SU-DHL-6 (cell line): ENCODE measurements at regions not wholly inside any gene's neighbourhood (a gene's known extent, or its start where the extent isn't known, plus 50 kb on each side); places are given as distances from the start of the nearest gene placed in this dataset.
"Not testable (repeated sequence)": the region's sequence is repeated elsewhere in the genome, so short reads cannot be mapped to it uniquely, and the experiment has no call there.

ENCODE experiments used
- H2AFZ ChIP-seq: fragments of 200-600 bp; sonication (generic); 2 replicates; pipeline ENCODE4 v1.6.1; 2014; ENCODE audit warnings: low read depth, mild to moderate bottlenecking, moderate library complexity, mixed read lengths, antibody characterized with exemption, low read length; ENCODE audit not compliant: severe bottlenecking
- H3F3A ChIP-seq: fragments of 200-600 bp; shearing (Covaris generic); 2 replicates; pipeline ENCODE4 v1.6.0; 2016; ENCODE audit warnings: antibody characterized with exemption, mild to moderate bottlenecking; ENCODE audit not compliant: insufficient read depth
- H3K27ac ChIP-seq: fragments of 200-600 bp; sonication (generic); 2 replicates; pipeline ENCODE4 v1.5.1; 2016; ENCODE audit warnings: low read depth, mild to moderate bottlenecking, low read length, moderate library complexity, mixed read lengths
- H3K27me3 ChIP-seq: fragments of 200-600 bp; sonication (generic), shearing (Covaris generic); 2 replicates; pipeline ENCODE4 v1.6.0; 2014; ENCODE audit warnings: mild to moderate bottlenecking, low read length
- H3K36me3 ChIP-seq: fragments of 200-600 bp; sonication (generic); 2 replicates; pipeline ENCODE4 v1.6.1; 2014; ENCODE audit warnings: mild to moderate bottlenecking, low read length, mixed read lengths
- H3K4me2 ChIP-seq: fragments of 300-600, 200-600 bp; shearing (Covaris generic), sonication (generic); 2 replicates; pipeline ENCODE4 v1.6.0; 2014; ENCODE audit warnings: low read length, low read depth, mild to moderate bottlenecking; ENCODE audit not compliant: poor library complexity, severe bottlenecking
- H3K4me3 ChIP-seq: fragments of 200-600 bp; sonication (generic); 2 replicates; pipeline ENCODE4 v1.5.1; 2014; ENCODE audit warnings: antibody characterized with exemption, low read length, mild to moderate bottlenecking, mixed read lengths; ENCODE audit not compliant: insufficient read depth, poor library complexity, severe bottlenecking
- H3K79me2 ChIP-seq: fragments of 200-600 bp; sonication (generic); 2 replicates; pipeline ENCODE4 v1.6.1; 2014; ENCODE audit warnings: mild to moderate bottlenecking, low read length, moderate library complexity; ENCODE audit not compliant: insufficient read depth
- H3K9ac ChIP-seq: fragments of 200-600 bp; sonication (generic); 2 replicates; pipeline ENCODE4 v1.7.0; 2014; ENCODE audit warnings: mild to moderate bottlenecking, low read length
- H3K9me2 ChIP-seq: fragments of 200-600 bp; sonication (generic); replicated peaks from 2 replicates; pipeline ENCODE4 v1.6.1; 2014; ENCODE audit warnings: low read length; ENCODE audit not compliant: insufficient read depth
- H3K9me3 ChIP-seq: fragments of 200-600 bp; sonication (generic); 2 replicates; pipeline ENCODE4 v1.6.1; 2014; ENCODE audit warnings: low read length, mixed read lengths; ENCODE audit not compliant: insufficient read depth
- H4K20me1 ChIP-seq: fragments of 200-600 bp; sonication (generic); 2 replicates; pipeline ENCODE4 v1.6.1; 2014; ENCODE audit warnings: low read depth, mild to moderate bottlenecking, antibody characterized with exemption, low read length, moderate library complexity, mixed read lengths
- CTCF ChIP-seq: fragments of 200-600 bp; sonication (generic); IDR thresholded peaks from one replicate; pipeline ENCODE4 v1.5.1; 2017; ENCODE audit warnings: antibody characterized with exemption, mild to moderate bottlenecking, low read length, moderate library complexity; ENCODE audit not compliant: insufficient read depth, poor library complexity, severe bottlenecking
- EZH2phosphoT487 ChIP-seq: fragments of 200-600 bp; sonication (generic), shearing (Covaris generic); conservative IDR thresholded peaks from 2 replicates; pipeline ENCODE4 v1.6.1; 2018; ENCODE audit warnings: mild to moderate bottlenecking, antibody characterized with exemption, low read length, moderate library complexity, mixed read lengths

GRCh38 chr12:102289702-102290101 lies 92.1 kb upstream of the PMCH start:
- H3K9ac ChIP-seq, H4K20me1 ChIP-seq, H3K9me3 ChIP-seq, H3K27me3 ChIP-seq, H3K27ac ChIP-seq, H2AFZ ChIP-seq, H3K9me2 ChIP-seq, H3K4me3 ChIP-seq, H3K79me2 ChIP-seq, H3K36me3 ChIP-seq, H3K4me2 ChIP-seq, H3F3A ChIP-seq: not testable (repeated sequence)

DNA sequence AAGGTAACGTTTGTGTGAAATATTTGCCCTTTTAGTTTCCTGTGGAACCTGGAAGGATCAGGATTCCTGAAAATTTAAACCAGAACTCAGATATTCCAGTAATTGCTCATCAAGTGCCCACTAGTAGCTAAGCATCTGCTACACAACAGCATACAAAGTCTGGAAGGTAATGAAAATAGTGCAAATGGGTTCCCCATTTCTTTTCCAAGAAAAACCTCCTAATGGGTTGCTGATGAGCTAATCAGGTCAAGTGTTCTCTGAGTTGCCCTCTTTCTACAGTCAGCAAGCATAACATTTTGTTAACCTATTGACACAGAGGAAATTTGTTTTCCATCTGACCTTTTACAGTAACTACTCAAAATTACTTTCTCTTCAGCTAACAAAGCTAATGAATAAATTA lies 83.6 kb upstream of the PMCH start:
- no peaks in the 10 kb centered on the region for H3K27me3 ChIP-seq
- no peaks in the 10 kb centered on the region for H3K79me2 ChIP-seq
- no peak overlapping the region for H3K4me3 ChIP-seq
- no peaks in the 10 kb centered on the region for H3F3A ChIP-seq
- H3K36me3 ChIP-seq, result no peaks in the 10 kb centered on the region
- H3K9ac ChIP-seq, result no peak overlapping the region
- no peak overlapping the region for H3K27ac ChIP-seq
- H3K9me2 ChIP-seq, result no peaks in the 10 kb centered on the region
- H3K4me2 ChIP-seq, result no peak overlapping the region
- TF ChIP-seq CTCF (no peak), EZH2phosphoT487 (no peak)
- H4K20me1 ChIP-seq, result no peaks in the 10 kb centered on the region
- H3K9me3 ChIP-seq, result no peaks in the 10 kb centered on the region
- H2AFZ ChIP-seq, result no peak overlapping the region

- not testable (repeated sequence) for H3K27ac ChIP-seq, H3K9me3 ChIP-seq, H3K27me3 ChIP-seq, H3K79me2 ChIP-seq, H3K36me3 ChIP-seq, H4K20me1 ChIP-seq, H3K4me3 ChIP-seq, H3K9me2 ChIP-seq, H3K9ac ChIP-seq, H2AFZ ChIP-seq, H3K4me2 ChIP-seq, H3F3A ChIP-seq
Measured at GRCh38 chr12:102255687-102256086, 58.1 kb upstream of the PMCH start.

DNA sequence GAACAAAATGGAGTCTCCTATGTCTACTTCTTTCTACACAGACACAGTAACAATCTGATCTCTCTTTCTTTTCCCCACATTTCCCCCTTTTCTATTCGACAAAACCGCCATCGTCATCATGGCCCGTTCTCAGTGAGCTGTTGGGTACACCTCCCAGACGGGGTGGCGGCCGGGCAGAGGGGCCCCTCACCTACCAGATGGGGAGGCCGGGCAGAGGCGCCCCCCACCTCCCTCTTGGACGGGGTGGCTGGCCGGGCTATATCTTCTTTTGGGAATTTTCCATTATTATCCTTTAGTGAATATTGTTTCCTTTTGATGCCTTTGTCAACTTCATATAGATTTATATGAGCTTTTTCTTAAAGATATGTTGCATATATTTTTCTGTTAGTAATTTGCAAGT lies 53.4 kb upstream of the PMCH start:
- H3K9me3 ChIP-seq, H3K9ac ChIP-seq, H3K27ac ChIP-seq, H3K9me2 ChIP-seq, H3K79me2 ChIP-seq, H3K4me3 ChIP-seq, H2AFZ ChIP-seq, H3K36me3 ChIP-seq, H3K4me2 ChIP-seq, H3K27me3 ChIP-seq, H4K20me1 ChIP-seq, H3F3A ChIP-seq: not testable (repeated sequence)

GRCh38 chr12:102249079-102249841 lies 51.6 kb upstream of the PMCH start:
- Histone ChIP-seq H4K20me1 (no peaks in the 10 kb centered on the region; the same call in 1 of the 2 replicates), H3K9me2 (no peaks in the 10 kb centered on the region), H3K79me2 (no peaks in the 10 kb centered on the region), H3K4me3 (no peak overlapping the region), H2AFZ (no peak overlapping the region), H3K9me3 (no peaks in the 10 kb centered on the region), H3K27ac (no peak overlapping the region), H3K27me3 (no peaks in the 10 kb centered on the region), H3K4me2 (no peak overlapping the region), H3F3A (no peaks in the 10 kb centered on the region), H3K9ac (no peak overlapping the region), H3K36me3 (no peaks in the 10 kb centered on the region)
- TF ChIP-seq EZH2phosphoT487 (no peak), CTCF (no peak)
